ENCODE measurements at regions not wholly inside any gene's neighbourhood (a gene's known extent, or its start where the extent isn't known, plus 50 kb on each side); places are given as distances from the start of the nearest gene placed in this dataset.

DNA sequence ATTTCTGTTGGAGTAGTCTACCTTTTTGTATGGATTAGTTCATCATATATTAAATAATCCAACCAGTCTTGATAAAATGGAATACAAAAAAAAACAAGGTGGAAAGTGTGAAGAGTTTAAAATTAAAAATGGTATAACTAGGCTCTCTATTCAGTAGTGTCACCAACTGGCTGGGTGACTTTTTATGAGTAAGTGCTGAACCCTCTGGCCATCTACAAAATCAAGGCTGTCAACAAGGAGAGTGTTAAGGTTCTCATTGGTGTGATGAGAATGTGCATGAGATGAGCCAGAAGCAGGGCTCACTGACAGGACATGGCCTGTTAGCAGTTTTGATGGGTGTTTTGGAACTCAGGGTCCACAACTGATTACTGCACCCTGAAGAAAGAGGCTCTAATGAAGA, 343.2 kb downstream of the AASDHPPT start (continued):
- TF ChIP-seq, protein P1, sequence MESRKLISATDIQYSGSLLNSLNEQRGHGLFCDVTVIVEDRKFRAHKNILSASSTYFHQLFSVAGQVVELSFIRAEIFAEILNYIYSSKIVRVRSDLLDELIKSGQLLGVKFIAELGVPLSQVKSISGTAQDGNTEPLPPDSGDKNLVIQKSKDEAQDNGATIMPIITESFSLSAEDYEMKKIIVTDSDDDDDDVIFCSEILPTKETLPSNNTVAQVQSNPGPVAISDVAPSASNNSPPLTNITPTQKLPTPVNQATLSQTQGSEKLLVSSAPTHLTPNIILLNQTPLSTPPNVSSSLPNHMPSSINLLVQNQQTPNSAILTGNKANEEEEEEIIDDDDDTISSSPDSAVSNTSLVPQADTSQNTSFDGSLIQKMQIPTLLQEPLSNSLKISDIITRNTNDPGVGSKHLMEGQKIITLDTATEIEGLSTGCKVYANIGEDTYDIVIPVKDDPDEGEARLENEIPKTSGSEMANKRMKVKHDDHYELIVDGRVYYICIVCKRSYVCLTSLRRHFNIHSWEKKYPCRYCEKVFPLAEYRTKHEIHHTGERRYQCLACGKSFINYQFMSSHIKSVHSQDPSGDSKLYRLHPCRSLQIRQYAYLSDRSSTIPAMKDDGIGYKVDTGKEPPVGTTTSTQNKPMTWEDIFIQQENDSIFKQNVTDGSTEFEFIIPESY (IDR thresholded peaks at IDR 0.05; ENCODE audit: extremely low read depth, insufficient replicate concordance, low read length), result no peak
- TF ChIP-seq EZH2phosphoT487 (IDR thresholded peaks at IDR 0.05; ENCODE audit: borderline replicate concordance) (no peak), CBX3 (IDR thresholded peaks at IDR 0.05; ENCODE audit: low read depth) (no peak), ELF1 (IDR thresholded peaks at IDR 0.05; ENCODE audit: borderline replicate concordance, low read depth) (no peak), JUND (IDR thresholded peaks at IDR 0.05) (no peak), TCF7L2 (IDR thresholded peaks at IDR 0.05; ENCODE audit: borderline replicate concordance, extremely low read depth, insufficient read depth, insufficient read length) (no peak), RAD21 (IDR thresholded peaks at IDR 0.05; ENCODE audit: low read depth) (no peak), SIN3A (IDR thresholded peaks at IDR 0.05; ENCODE audit: low read depth) (no peak)

GRCh38 chr11:106421676-106422292, 344.3 kb downstream of the AASDHPPT start:
- H3K9me3 ChIP-seq (ENCODE audit: control insufficient read depth in 1 of 2, insufficient read depth in 1 of 2, low read depth in 1 of 2, low read length in 2 of 2), result no peaks in the 10 kb centered on the region
- no peak overlapping the region for H3K27ac ChIP-seq (ENCODE audit: low read depth, low read length)
- no peaks in the 10 kb centered on the region for H4K20me1 ChIP-seq (ENCODE audit: insufficient read depth)
- ChIA-PET RAD21 (ENCODE audit: low non-redundant PET in 1 of 2, low total read pairs in 2 of 2, uncharacterized antibody in 2 of 2, unreplicated experiment in 2 of 2) (no interaction called here), POLR2A (no interaction called here), CTCF (no interaction called here)
- no peaks in the 10 kb centered on the region for H3K27me3 ChIP-seq (ENCODE audit: insufficient read depth, low read length)
- H3K4me2 ChIP-seq (ENCODE audit: low read length), result no peak overlapping the region
- no peak overlapping the region for H3K4me3 ChIP-seq (replicated peaks in 1 of 2; ENCODE audit: low read depth in 1 of 2, low read length in 2 of 2)
- ATAC-seq (no peak), DNase-seq (ENCODE audit: low read depth, low spot score) (no peak)
- no peaks in the 10 kb centered on the region for H3K79me2 ChIP-seq (ENCODE audit: insufficient read depth, low read length)
- H3K4me1 ChIP-seq (ENCODE audit: control insufficient read depth in 1 of 2, insufficient read depth in 2 of 2, low read length in 2 of 2), result peaks cover 0 to 2% of the 10 kb centered on the region in 2 experiments; a peak in 1 of 4 replicates
- intact Hi-C loops (cut with micrococcal nuclease), result no loop called here
- no peak overlapping the region for H3K9ac ChIP-seq (ENCODE audit: low read length)
- H3K9me2 ChIP-seq (ENCODE audit: insufficient read depth), result no peaks in the 10 kb centered on the region
- no TSS peak for BruUV-seq (replicated peaks)
- no peak overlapping the region for H2AFZ ChIP-seq (ENCODE audit: low read depth, low read length, poor library complexity, severe bottlenecking)
- H3K36me3 ChIP-seq (ENCODE audit: control insufficient read depth in 1 of 2, insufficient read depth in 2 of 2, low read length in 2 of 2), result no peaks in the 10 kb centered on the region
- no peak for TF ChIP-seq POLR2AphosphoS5 (IDR thresholded peaks at IDR 0.05; ENCODE audit: low read depth, low read length)
- TF ChIP-seq SP1 (IDR thresholded peaks at IDR 0.05; ENCODE audit: low read depth), result no peak
- no peak for TF ChIP-seq POLR2A (IDR thresholded peaks at IDR 0.05; ENCODE audit: borderline replicate concordance, extremely low read depth, insufficient read depth, insufficient read length)
- TF ChIP-seq EGR1 (IDR thresholded peaks at IDR 0.05; ENCODE audit: low read depth), result no peak
- TF ChIP-seq, protein P2, sequence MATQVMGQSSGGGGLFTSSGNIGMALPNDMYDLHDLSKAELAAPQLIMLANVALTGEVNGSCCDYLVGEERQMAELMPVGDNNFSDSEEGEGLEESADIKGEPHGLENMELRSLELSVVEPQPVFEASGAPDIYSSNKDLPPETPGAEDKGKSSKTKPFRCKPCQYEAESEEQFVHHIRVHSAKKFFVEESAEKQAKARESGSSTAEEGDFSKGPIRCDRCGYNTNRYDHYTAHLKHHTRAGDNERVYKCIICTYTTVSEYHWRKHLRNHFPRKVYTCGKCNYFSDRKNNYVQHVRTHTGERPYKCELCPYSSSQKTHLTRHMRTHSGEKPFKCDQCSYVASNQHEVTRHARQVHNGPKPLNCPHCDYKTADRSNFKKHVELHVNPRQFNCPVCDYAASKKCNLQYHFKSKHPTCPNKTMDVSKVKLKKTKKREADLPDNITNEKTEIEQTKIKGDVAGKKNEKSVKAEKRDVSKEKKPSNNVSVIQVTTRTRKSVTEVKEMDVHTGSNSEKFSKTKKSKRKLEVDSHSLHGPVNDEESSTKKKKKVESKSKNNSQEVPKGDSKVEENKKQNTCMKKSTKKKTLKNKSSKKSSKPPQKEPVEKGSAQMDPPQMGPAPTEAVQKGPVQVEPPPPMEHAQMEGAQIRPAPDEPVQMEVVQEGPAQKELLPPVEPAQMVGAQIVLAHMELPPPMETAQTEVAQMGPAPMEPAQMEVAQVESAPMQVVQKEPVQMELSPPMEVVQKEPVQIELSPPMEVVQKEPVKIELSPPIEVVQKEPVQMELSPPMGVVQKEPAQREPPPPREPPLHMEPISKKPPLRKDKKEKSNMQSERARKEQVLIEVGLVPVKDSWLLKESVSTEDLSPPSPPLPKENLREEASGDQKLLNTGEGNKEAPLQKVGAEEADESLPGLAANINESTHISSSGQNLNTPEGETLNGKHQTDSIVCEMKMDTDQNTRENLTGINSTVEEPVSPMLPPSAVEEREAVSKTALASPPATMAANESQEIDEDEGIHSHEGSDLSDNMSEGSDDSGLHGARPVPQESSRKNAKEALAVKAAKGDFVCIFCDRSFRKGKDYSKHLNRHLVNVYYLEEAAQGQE (IDR thresholded peaks at IDR 0.05; ENCODE audit: low read depth), result no peak
- TF ChIP-seq EZH2phosphoT487 (IDR thresholded peaks at IDR 0.05; ENCODE audit: borderline replicate concordance), result no peak
- TF ChIP-seq SRF (IDR thresholded peaks at IDR 0.05; ENCODE audit: low read depth), result no peak
- TF ChIP-seq, protein P3, sequence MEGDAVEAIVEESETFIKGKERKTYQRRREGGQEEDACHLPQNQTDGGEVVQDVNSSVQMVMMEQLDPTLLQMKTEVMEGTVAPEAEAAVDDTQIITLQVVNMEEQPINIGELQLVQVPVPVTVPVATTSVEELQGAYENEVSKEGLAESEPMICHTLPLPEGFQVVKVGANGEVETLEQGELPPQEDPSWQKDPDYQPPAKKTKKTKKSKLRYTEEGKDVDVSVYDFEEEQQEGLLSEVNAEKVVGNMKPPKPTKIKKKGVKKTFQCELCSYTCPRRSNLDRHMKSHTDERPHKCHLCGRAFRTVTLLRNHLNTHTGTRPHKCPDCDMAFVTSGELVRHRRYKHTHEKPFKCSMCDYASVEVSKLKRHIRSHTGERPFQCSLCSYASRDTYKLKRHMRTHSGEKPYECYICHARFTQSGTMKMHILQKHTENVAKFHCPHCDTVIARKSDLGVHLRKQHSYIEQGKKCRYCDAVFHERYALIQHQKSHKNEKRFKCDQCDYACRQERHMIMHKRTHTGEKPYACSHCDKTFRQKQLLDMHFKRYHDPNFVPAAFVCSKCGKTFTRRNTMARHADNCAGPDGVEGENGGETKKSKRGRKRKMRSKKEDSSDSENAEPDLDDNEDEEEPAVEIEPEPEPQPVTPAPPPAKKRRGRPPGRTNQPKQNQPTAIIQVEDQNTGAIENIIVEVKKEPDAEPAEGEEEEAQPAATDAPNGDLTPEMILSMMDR (IDR thresholded peaks at IDR 0.05 in 2 of 3, conservative IDR thresholded peaks at IDR 0.05 in 1 of 3; ENCODE audit: borderline replicate concordance in 1 of 3, insufficient read depth in 1 of 3, low read depth in 2 of 3, low read length in 2 of 3), result no peak
- TF ChIP-seq EZH2 (IDR thresholded peaks at IDR 0.05), result no peak
- no peak for TF ChIP-seq CEBPB (IDR thresholded peaks at IDR 0.05; ENCODE audit: low read depth)
- no peak for TF ChIP-seq SIN3A (IDR thresholded peaks at IDR 0.05; ENCODE audit: low read depth)
- no peak for TF ChIP-seq CBX3 (IDR thresholded peaks at IDR 0.05; ENCODE audit: low read depth)
- TF ChIP-seq, protein P4, sequence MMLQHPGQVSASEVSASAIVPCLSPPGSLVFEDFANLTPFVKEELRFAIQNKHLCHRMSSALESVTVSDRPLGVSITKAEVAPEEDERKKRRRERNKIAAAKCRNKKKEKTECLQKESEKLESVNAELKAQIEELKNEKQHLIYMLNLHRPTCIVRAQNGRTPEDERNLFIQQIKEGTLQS (IDR thresholded peaks at IDR 0.05), result no peak
- TF ChIP-seq ELF1 (IDR thresholded peaks at IDR 0.05; ENCODE audit: borderline replicate concordance, low read depth), result no peak
- no peak for TF ChIP-seq RAD21 (IDR thresholded peaks at IDR 0.05; ENCODE audit: low read depth)
